Lower leg skin (tissue), 4 donors: ENCODE measurements at regions not wholly inside any gene's neighbourhood (a gene's known extent, or its start where the extent isn't known, plus 50 kb on each side); places are given as distances from the start of the nearest gene placed in this dataset.

Experiments used
- DNase-seq, 2 donors: peaks; one replicate each; pipeline ENCODE4 v3.0.0-alpha.2; 2019; ENCODE audit warnings: low spot score in 2 of 2
- H3K4me3 ChIP-seq: fragments of 200-600 bp; sonication (generic); 2 replicates; pipeline ENCODE4 v1.5.1; 2017; ENCODE audit warnings: mild to moderate bottlenecking, low read depth; ENCODE audit not compliant: poor library complexity, severe bottlenecking
- POLR2A ChIP-seq, 2 donors: fragments of 450-650 bp; IDR thresholded peaks; one replicate each; pipeline ENCODE4 v1.6.1; 2016 to 2017; ENCODE audit warnings: antibody characterized with exemption in 2 of 2, mild to moderate bottlenecking in 1 of 2, moderate library complexity in 1 of 2
- WGBS, 2 donors: methylation state at CpG; one replicate each; pipeline ENCODE4 v1.1.5; 2018; 5-methylcytosine and 5-hydroxymethylcytosine counted together
- intact Hi-C: fragments of 100-400 bp; cut with DNase I; formaldehyde crosslinking; loops from one replicate; pipeline ENCODE4 v1.15.0; 2023; ENCODE audit warnings: low total_unique reads
- TF ChIP-seq, protein P1 (sequence below), 3 donors: fragments of 450-650 bp; IDR thresholded peaks; one replicate each; pipeline ENCODE4 v1.5.1; 2016; ENCODE audit warnings: antibody characterized with exemption in 3 of 3, mild to moderate bottlenecking in 3 of 3, moderate library complexity in 2 of 3

- WGBS, 2 donors, result 54 to 59% methylated on average over 1 of the region's 1 CpG
- TF ChIP-seq, protein P1, sequence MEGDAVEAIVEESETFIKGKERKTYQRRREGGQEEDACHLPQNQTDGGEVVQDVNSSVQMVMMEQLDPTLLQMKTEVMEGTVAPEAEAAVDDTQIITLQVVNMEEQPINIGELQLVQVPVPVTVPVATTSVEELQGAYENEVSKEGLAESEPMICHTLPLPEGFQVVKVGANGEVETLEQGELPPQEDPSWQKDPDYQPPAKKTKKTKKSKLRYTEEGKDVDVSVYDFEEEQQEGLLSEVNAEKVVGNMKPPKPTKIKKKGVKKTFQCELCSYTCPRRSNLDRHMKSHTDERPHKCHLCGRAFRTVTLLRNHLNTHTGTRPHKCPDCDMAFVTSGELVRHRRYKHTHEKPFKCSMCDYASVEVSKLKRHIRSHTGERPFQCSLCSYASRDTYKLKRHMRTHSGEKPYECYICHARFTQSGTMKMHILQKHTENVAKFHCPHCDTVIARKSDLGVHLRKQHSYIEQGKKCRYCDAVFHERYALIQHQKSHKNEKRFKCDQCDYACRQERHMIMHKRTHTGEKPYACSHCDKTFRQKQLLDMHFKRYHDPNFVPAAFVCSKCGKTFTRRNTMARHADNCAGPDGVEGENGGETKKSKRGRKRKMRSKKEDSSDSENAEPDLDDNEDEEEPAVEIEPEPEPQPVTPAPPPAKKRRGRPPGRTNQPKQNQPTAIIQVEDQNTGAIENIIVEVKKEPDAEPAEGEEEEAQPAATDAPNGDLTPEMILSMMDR (IDR thresholded peaks at IDR 0.05), result no peak
- no peak for TF ChIP-seq POLR2A (IDR thresholded peaks at IDR 0.05)
These were observed 61.6 kb upstream of the PHF14 start for GRCh38 chr7:10912077-10912476.

GRCh38 chr7:10913457-10913856 lies 60.2 kb upstream of the PHF14 start:
- no peak overlapping the region for H3K4me3 ChIP-seq
- intact Hi-C loops, result no loop called here
- no peak for TF ChIP-seq POLR2A (IDR thresholded peaks at IDR 0.05)
- WGBS, 2 donors, result 31 to 47% methylated on average over 2 of the region's 2 CpGs
- no peak for DNase-seq

More at GRCh38 chr7:10912077-10912476, 61.6 kb upstream of the PHF14 start:
- H3K4me3 ChIP-seq, result no peak overlapping the region
- intact Hi-C loops, result no loop called here
- DNase-seq, result no peak

DNA sequence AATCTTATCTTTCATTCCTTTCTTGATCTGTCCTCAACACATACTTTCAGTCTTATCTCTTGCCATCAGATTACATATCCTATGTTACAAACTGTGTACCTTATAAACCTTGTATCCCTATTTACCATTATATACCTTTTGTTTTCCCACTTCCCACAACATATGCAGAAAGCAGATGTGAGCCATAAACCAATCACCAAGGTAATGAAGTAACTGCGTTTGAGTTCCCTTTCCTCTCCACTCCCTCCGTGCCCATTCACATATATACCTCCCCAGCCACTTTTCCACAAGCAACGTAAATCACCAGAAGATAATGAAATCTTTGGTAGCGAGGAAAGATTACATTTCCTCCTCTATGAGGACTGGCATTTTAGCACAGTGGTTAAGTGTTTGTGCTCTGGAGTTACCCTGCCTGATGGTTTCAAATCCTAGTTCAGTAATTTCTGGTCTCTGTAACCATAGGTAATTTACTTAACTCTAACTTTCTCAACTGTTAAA lies 55.5 kb upstream of the PHF14 start:
- H3K4me3 ChIP-seq, result no peak overlapping the region
- 25 to 32% methylated on average over 4 of the region's 4 CpGs for WGBS, 2 donors
- TF ChIP-seq POLR2A (IDR thresholded peaks at IDR 0.05), result no peak
- TF ChIP-seq, protein P1 (IDR thresholded peaks at IDR 0.05), result no peak

GRCh38 chr7:10919923-10920322 lies 53.7 kb upstream of the PHF14 start:
- DNase-seq, result no peak
- no peak overlapping the region for H3K4me3 ChIP-seq
- WGBS, 2 donors, result 86 to 92% methylated on average over 2 of the region's 2 CpGs
- no peak for TF ChIP-seq POLR2A (IDR thresholded peaks at IDR 0.05)
- TF ChIP-seq, protein P1 (IDR thresholded peaks at IDR 0.05), result no peak
- intact Hi-C loops, result no loop called here

More for the DNA sequence above, 55.5 kb upstream of the PHF14 start:
- intact Hi-C loops, result no loop called here
- DNase-seq, result no peak
